K562 (cell line): ENCODE measurements at regions not wholly inside any gene's neighbourhood (a gene's known extent, or its start where the extent isn't known, plus 50 kb on each side); places are given as distances from the start of the nearest gene placed in this dataset.

Source experiments
- ATAC-seq: fragments of 200-7000 bp; cut with Tn5 transposase; 3 replicates; pipeline ENCODE4 v1.9.1; 2020; ENCODE audit warnings: moderate library complexity
- BruUV-seq: library from RNA; stranded (reverse); fragments of 400-500 nt; replicated peaks from 2 replicates; lab custom pipeline; 2021; lab: Mats Ljungman, UMichigan
- CTCF ChIA-PET: fragments of 300-600 bp; formaldehyde crosslinking; extraction: SDS; loops from one replicate; lab custom pipeline; 2021; ENCODE audit warnings: low intra/inter-chr PET ratio; lab: Yijun Ruan, JAX
- POLR2A ChIA-PET: fragments of 300-600, 350-650 bp; sonication (Branson Sonifier 250); formaldehyde crosslinking; extraction: SDS; loops from one replicate; lab custom pipeline; 2021; ENCODE audit warnings: antibody characterized with exemption, inconsistent platforms; lab: Yijun Ruan, JAX
- DNase-seq, 4 experiments: peaks; one replicate each; pipeline versions ENCODE4 v3.0.0 to v3.0.0-alpha.2; 2011 to 2018; ENCODE audit warnings: low spot score in 3 of 4, mixed read lengths in 3 of 4; ENCODE audit errors: extremely low read depth in 1 of 4
- FAIRE-seq: peaks from 2 replicates; lab custom pipeline; 2011; peaks lifted over from hg19 to GRCh38; lab: Jason Lieb, UNC
- H2AFZ ChIP-seq: 2 replicates; pipeline ENCODE4 v1.6.0; 2011; ENCODE audit warnings: low read depth, low read length, control low read depth, inconsistent platforms
- H3K27ac ChIP-seq: fragments of 200-600 bp; 3 replicates; pipeline ENCODE4 v1.8.0; 2011; ENCODE audit warnings: low read depth, mild to moderate bottlenecking, control low read depth, inconsistent platforms, low read length, moderate library complexity, mixed read lengths; ENCODE audit errors: extremely low read depth
- H3K27me3 ChIP-seq, 2 experiments: fragments of 300-600 bp in 1 of 2; 2 replicates in 1 of 2; 3 replicates in 1 of 2; pipeline versions ENCODE4 v1.6.0 to v1.8.0; 2011; ENCODE audit warnings: inconsistent platforms in 2 of 2, low read length in 2 of 2, mild to moderate bottlenecking in 1 of 2, mixed read lengths in 1 of 2, moderate library complexity in 1 of 2; ENCODE audit not compliant: control insufficient read depth in 2 of 2, insufficient read depth in 2 of 2
- H3K36me3 ChIP-seq: fragments of 300-600 bp; 3 replicates; pipeline ENCODE4 v1.8.0; 2011; ENCODE audit warnings: mild to moderate bottlenecking, low read length, inconsistent platforms; ENCODE audit not compliant: control insufficient read depth, insufficient read depth
- H3K4me1 ChIP-seq, 2 experiments: fragments of 200-600 bp in 1 of 2; replicated peaks in 1 of 2; 2 replicates in 1 of 2; 3 replicates in 1 of 2; pipeline versions ENCODE4 v1.5.1 to v1.8.0; 2011; ENCODE audit warnings: inconsistent platforms in 2 of 2, low read length in 2 of 2, mild to moderate bottlenecking in 1 of 2, mixed read lengths in 1 of 2, moderate library complexity in 1 of 2; ENCODE audit not compliant: control insufficient read depth in 2 of 2, insufficient read depth in 2 of 2
- H3K4me2 ChIP-seq: 2 replicates; pipeline ENCODE4 v1.6.1; 2011; ENCODE audit warnings: low read length, control low read depth, inconsistent platforms, mixed read lengths; ENCODE audit not compliant: insufficient read depth
- H3K4me3 ChIP-seq: fragments of 200-600 bp; sonication (generic), shearing (Covaris generic); 2 replicates; pipeline ENCODE4 v1.5.1; 2016; ENCODE audit warnings: control low read depth, inconsistent platforms
- H3K79me2 ChIP-seq: fragments of 200-600 bp; 3 replicates; pipeline ENCODE4 v1.8.0; 2011; ENCODE audit warnings: low read length, inconsistent platforms; ENCODE audit not compliant: control insufficient read depth, insufficient read depth
- H3K9ac ChIP-seq, 2 experiments: 2 replicates each; pipeline versions ENCODE4 v1.6.0 to v1.6.1; 2011; ENCODE audit warnings: low read depth in 2 of 2, low read length in 2 of 2, control low read depth in 1 of 2, inconsistent platforms in 1 of 2, mild to moderate bottlenecking in 1 of 2, mixed read lengths in 1 of 2; ENCODE audit not compliant: insufficient read depth in 1 of 2
- H3K9me1 ChIP-seq: one replicate; pipeline ENCODE4 v1.6.0; 2011; ENCODE audit warnings: inconsistent platforms, mild to moderate bottlenecking, low read length, moderate library complexity; ENCODE audit not compliant: control insufficient read depth, insufficient read depth
- H3K9me3 ChIP-seq: replicated peaks from 2 replicates; pipeline ENCODE4 v1.5.1; 2011; ENCODE audit warnings: low read depth, low read length, inconsistent platforms; ENCODE audit not compliant: control insufficient read depth, insufficient read depth
- H4K20me1 ChIP-seq: replicated peaks from 2 replicates; pipeline ENCODE4 v1.6.1; 2011; ENCODE audit warnings: low read length, inconsistent platforms, mixed read lengths; ENCODE audit not compliant: control insufficient read depth, insufficient read depth
- EP400 ChIP-seq: fragments of 450-650 bp; IDR thresholded peaks from 2 replicates; pipeline ENCODE4 v1.6.1; 2017; ENCODE audit warnings: antibody characterized with exemption, mild to moderate bottlenecking, moderate library complexity
- HNRNPLL ChIP-seq: fragments of 200-400 bp; formaldehyde crosslinking; IDR thresholded peaks from 2 replicates; pipeline ENCODE4 v1.6.1; 2017; ENCODE audit warnings: low read length, low read depth, mild to moderate bottlenecking; ENCODE audit not compliant: poor library complexity, severe bottlenecking
- JUN ChIP-seq, 2 experiments: sonication (generic) in 1 of 2; formaldehyde crosslinking in 1 of 2; IDR thresholded peaks; 2 replicates each; pipeline versions ENCODE4 v1.6.1 to v1.8.0; 2012 to 2022; ENCODE audit warnings: borderline replicate concordance in 2 of 2, mild to moderate bottlenecking in 2 of 2, improper control_type of control experiment in 1 of 2, low read depth in 1 of 2, low read length in 1 of 2, missing genetic modification reagents in 1 of 2
- MEIS2 ChIP-seq: fragments of 450-650 bp; IDR thresholded peaks from 2 replicates; pipeline ENCODE4 v1.6.1; 2014; ENCODE audit warnings: mild to moderate bottlenecking; ENCODE audit not compliant: partially characterized antibody
- PHF20 ChIP-seq: fragments of 450-650 bp; IDR thresholded peaks from 2 replicates; pipeline ENCODE4 v1.6.1; 2018; ENCODE audit not compliant: partially characterized antibody
- SMAD2 ChIP-seq: fragments of 150-350 bp; IDR thresholded peaks from 2 replicates; pipeline ENCODE4 v1.6.1; 2014; ENCODE audit warnings: low read depth, mild to moderate bottlenecking, low read length
- ZBED1 ChIP-seq: IDR thresholded peaks from 2 replicates; pipeline ENCODE4 v1.6.1; 2014
- ZBTB17 ChIP-seq: fragments of 450-650 bp; formaldehyde crosslinking; IDR thresholded peaks from 2 replicates; pipeline ENCODE4 v1.4.0; 2020; ENCODE audit warnings: mild to moderate bottlenecking
- ZNF121 ChIP-seq: sonication (generic); formaldehyde crosslinking; conservative IDR thresholded peaks from 2 replicates; pipeline ENCODE4 v1.8.0; 2022; ENCODE audit warnings: missing genetic modification reagents
- ZNF232 ChIP-seq: sonication (generic); formaldehyde crosslinking; IDR thresholded peaks from 2 replicates; pipeline ENCODE4 v1.8.0; 2022; ENCODE audit warnings: mild to moderate bottlenecking, missing genetic modification reagents
- ZNF707 ChIP-seq: fragments of 250-450 bp; sonication (Bioruptor Pico); conservative IDR thresholded peaks from 2 replicates; pipeline ENCODE4 v1.8.0; 2022; ENCODE audit warnings: inconsistent platforms, mild to moderate bottlenecking, moderate library complexity
- WGBS: fragments of 100-300 bp; shearing (Covaris generic); methylation state at CpG from one replicate; pipeline ENCODE4 v1.1.6; 2016; ENCODE audit warnings: low coverage, mixed read lengths; ENCODE audit not compliant: insufficient coverage; ENCODE audit errors: missing lambda C conversion rate; 5-methylcytosine and 5-hydroxymethylcytosine counted together
- in situ Hi-C: fragments of 300-500 bp; cut with MboI; formaldehyde crosslinking; loops from 4 replicates; pipeline ENCODE4 v1.15.0; 2018; ENCODE audit warnings: inconsistent platforms, mixed read lengths
- intact Hi-C: fragments of 100-400 bp; cut with micrococcal nuclease; formaldehyde crosslinking; loops from 2 replicates; pipeline ENCODE4 v1.14.2; 2022
- TF ChIP-seq, protein P1 (sequence below): fragments of 250-450 bp; sonication (Bioruptor Pico); IDR thresholded peaks from 2 replicates; pipeline ENCODE4 v1.4.0; 2020; ENCODE audit warnings: borderline replicate concordance
- TF ChIP-seq, protein P2 (sequence below), 2 experiments: fragments of 250-450 bp in 1 of 2; fragments of 450-650 bp in 1 of 2; sonication (Bioruptor Pico) in 1 of 2; IDR thresholded peaks; 2 replicates each; pipeline versions ENCODE4 v1.6.1 to v1.8.0; 2016 to 2021; ENCODE audit warnings: mild to moderate bottlenecking in 2 of 2, moderate library complexity in 2 of 2, missing compliant biosample characterization in 1 of 2, missing genetic modification characterization in 1 of 2
- TF ChIP-seq, protein P3 (sequence below), 2 experiments: fragments of 150-350 bp in 1 of 2; IDR thresholded peaks; 2 replicates each; pipeline ENCODE4 v1.6.1; 2012 to 2016; ENCODE audit warnings: low read depth in 2 of 2, low read length in 2 of 2, mild to moderate bottlenecking in 1 of 2, moderate library complexity in 1 of 2
- TF ChIP-seq, protein P4 (sequence below): fragments of 450-650 bp; IDR thresholded peaks from 2 replicates; pipeline ENCODE4 v1.6.1; 2016; ENCODE audit warnings: missing biosample characterization, missing genetic modification characterization

DNA sequence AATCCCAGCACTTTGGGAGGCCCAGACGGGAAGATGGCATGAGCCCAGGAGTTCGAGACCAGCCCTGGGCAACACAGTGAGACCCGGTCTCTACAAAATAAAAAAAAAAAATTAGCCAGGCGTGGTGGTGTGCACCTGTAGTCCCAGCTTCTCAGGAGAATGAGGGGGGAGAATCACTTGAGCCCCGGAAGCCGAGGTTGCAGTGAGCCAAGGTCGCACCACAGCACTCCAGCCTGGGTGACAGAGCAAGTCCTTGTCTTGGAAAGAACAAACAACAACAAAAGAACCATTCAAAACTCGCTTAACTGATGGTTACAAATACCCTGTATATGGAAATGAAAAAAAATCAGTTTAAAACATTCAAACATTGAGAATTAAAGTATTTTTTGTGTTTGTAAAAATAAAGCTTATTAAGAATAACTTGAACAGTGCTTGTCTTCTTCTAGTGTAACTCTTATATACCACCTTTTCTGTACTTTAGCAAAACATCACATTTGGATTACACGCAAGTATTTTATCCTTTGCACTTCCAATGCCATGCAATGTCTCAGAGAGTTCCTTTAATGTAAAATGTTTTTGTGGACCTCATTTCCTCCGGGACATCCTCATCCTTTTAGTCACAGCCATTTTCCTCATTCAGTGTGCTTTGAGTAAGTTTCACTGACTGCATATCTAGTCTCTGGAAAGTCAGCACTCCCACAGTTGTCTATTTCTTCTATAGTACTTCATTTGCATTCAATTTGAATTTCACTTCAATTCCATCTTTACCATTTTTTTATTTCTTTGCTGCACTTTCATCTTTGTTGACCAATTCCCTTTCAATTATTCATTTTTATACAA, 113.0 kb upstream of the GOLGA8J start:
- no peak overlapping the region for H3K4me3 ChIP-seq
- ATAC-seq (no peak), DNase-seq (no peak), FAIRE-seq (no peak)
- ChIA-PET POLR2A (interaction anchor here (0.6 kb wide), 2 partner anchors 11 to 282 kb away, joined by 3 to 5 read pairs; no protein-coding TSS in a partner anchor), CTCF (no interaction called here)
- BruUV-seq = no TSS peak
- H3K9me1 ChIP-seq = no peaks in the 10 kb centered on the region
- H3K4me1 ChIP-seq = no peaks in the 10 kb centered on the region
- 0% methylated on average over 10 of the region's 10 CpGs for WGBS
- no peaks in the 10 kb centered on the region for H3K9me3 ChIP-seq
- no peaks in the 10 kb centered on the region for H3K36me3 ChIP-seq
- no peak overlapping the region for H3K4me2 ChIP-seq
- H2AFZ ChIP-seq = no peak overlapping the region
- no peak overlapping the region for H3K27ac ChIP-seq
- no peak overlapping the region for H3K9ac ChIP-seq
- intact Hi-C loops (no loop called here), in situ Hi-C loops (no loop called here)
- no peaks in the 10 kb centered on the region for H3K79me2 ChIP-seq
- H3K27me3 ChIP-seq = no peaks in the 10 kb centered on the region
- H4K20me1 ChIP-seq = no peaks in the 10 kb centered on the region
- TF ChIP-seq ZNF707 (no peak), HNRNPLL (no peak), EP400 (no peak), PHF20 (no peak), ZNF121 (CRISPR knock-in tag) (no peak), ZBED1 (no peak), ZBTB17 (CRISPR knock-in tag) (no peak), MEIS2 (no peak), JUN (IDR thresholded peaks at IDR 0.05; ENCODE audit: borderline replicate concordance, low read depth, low read length) (no peak), JUN (CRISPR knock-in tag; IDR thresholded peaks at IDR 0.05; ENCODE audit: borderline replicate concordance) (no peak), SMAD2 (no peak), ZNF232 (CRISPR knock-in tag) (no peak)
- TF ChIP-seq, protein P1, sequence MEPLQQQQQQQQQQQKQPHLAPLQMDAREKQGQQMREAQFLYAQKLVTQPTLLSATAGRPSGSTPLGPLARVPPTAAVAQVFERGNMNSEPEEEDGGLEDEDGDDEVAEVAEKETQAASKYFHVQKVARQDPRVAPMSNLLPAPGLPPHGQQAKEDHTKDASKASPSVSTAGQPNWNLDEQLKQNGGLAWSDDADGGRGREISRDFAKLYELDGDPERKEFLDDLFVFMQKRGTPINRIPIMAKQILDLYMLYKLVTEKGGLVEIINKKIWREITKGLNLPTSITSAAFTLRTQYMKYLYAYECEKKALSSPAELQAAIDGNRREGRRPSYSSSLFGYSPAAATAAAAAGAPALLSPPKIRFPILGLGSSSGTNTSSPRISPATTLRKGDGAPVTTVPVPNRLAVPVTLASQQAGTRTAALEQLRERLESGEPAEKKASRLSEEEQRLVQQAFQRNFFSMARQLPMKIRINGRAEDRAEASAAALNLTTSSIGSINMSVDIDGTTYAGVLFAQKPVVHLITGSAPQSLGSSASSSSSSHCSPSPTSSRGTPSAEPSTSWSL (CRISPR knock-in tag) = no peak
- TF ChIP-seq, protein P2, sequence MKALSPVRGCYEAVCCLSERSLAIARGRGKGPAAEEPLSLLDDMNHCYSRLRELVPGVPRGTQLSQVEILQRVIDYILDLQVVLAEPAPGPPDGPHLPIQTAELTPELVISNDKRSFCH (CRISPR knock-in tag; IDR thresholded peaks at IDR 0.05) = no peak
- TF ChIP-seq, protein P2 (tag; IDR thresholded peaks at IDR 0.05) = no peak
- TF ChIP-seq, protein P3, sequence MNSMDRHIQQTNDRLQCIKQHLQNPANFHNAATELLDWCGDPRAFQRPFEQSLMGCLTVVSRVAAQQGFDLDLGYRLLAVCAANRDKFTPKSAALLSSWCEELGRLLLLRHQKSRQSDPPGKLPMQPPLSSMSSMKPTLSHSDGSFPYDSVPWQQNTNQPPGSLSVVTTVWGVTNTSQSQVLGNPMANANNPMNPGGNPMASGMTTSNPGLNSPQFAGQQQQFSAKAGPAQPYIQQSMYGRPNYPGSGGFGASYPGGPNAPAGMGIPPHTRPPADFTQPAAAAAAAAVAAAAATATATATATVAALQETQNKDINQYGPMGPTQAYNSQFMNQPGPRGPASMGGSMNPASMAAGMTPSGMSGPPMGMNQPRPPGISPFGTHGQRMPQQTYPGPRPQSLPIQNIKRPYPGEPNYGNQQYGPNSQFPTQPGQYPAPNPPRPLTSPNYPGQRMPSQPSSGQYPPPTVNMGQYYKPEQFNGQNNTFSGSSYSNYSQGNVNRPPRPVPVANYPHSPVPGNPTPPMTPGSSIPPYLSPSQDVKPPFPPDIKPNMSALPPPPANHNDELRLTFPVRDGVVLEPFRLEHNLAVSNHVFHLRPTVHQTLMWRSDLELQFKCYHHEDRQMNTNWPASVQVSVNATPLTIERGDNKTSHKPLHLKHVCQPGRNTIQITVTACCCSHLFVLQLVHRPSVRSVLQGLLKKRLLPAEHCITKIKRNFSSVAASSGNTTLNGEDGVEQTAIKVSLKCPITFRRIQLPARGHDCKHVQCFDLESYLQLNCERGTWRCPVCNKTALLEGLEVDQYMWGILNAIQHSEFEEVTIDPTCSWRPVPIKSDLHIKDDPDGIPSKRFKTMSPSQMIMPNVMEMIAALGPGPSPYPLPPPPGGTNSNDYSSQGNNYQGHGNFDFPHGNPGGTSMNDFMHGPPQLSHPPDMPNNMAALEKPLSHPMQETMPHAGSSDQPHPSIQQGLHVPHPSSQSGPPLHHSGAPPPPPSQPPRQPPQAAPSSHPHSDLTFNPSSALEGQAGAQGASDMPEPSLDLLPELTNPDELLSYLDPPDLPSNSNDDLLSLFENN (IDR thresholded peaks at IDR 0.05; ENCODE audit: low read depth in 2 of 2, low read length in 2 of 2) = no peak
- TF ChIP-seq, protein P4, sequence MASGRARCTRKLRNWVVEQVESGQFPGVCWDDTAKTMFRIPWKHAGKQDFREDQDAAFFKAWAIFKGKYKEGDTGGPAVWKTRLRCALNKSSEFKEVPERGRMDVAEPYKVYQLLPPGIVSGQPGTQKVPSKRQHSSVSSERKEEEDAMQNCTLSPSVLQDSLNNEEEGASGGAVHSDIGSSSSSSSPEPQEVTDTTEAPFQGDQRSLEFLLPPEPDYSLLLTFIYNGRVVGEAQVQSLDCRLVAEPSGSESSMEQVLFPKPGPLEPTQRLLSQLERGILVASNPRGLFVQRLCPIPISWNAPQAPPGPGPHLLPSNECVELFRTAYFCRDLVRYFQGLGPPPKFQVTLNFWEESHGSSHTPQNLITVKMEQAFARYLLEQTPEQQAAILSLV (tag) = no peak
